Fibroblast of the aortic adventitia (primary cell): ENCODE measurements at regions not wholly inside any gene's neighbourhood (a gene's known extent, or its start where the extent isn't known, plus 50 kb on each side); places are given as distances from the start of the nearest gene placed in this dataset.

Experiments
- DNase-seq: peaks from one replicate; pipeline ENCODE4 v3.0.0-alpha.2; 2010; ENCODE audit warnings: low read depth
- H3K4me3 ChIP-seq: 2 replicates; pipeline ENCODE4 v1.5.1; 2011; ENCODE audit warnings: low read depth, mild to moderate bottlenecking, control low read depth, low read length, moderate library complexity
- CTCF ChIP-seq: IDR thresholded peaks from 2 replicates; pipeline ENCODE4 v1.5.1; 2011; ENCODE audit warnings: mild to moderate bottlenecking, low read length, control low read depth, inconsistent platforms; ENCODE audit not compliant: insufficient read depth

GRCh38 chr20:39851459-39851858 lies 837.6 kb downstream of the MAFB start:
- DNase-seq, result peak; percentile 65
- TF ChIP-seq CTCF, result no peak
- H3K4me3 ChIP-seq, result no peak overlapping the region

GRCh38 chr20:39850821-39851330 lies 838.2 kb downstream of the MAFB start:
- H3K4me3 ChIP-seq, result no peak overlapping the region
- no peak for DNase-seq
- no peak for TF ChIP-seq CTCF

GRCh38 chr20:39850246-39850645 lies 838.8 kb downstream of the MAFB start:
- no peak for TF ChIP-seq CTCF
- DNase-seq, result peak; percentile 23
- no peak overlapping the region for H3K4me3 ChIP-seq

- no peak overlapping the region for H3K4me3 ChIP-seq
- peak; percentile 93 for DNase-seq
- no peak for TF ChIP-seq CTCF
Observed at GRCh38 chr20:39849664-39850063, 839.4 kb downstream of the MAFB start.

- H3K4me3 ChIP-seq, result no peak overlapping the region
- no peak for DNase-seq
- TF ChIP-seq CTCF, result no peak
Observed at GRCh38 chr20:39849171-39849570, 839.9 kb downstream of the MAFB start.

GRCh38 chr20:39839399-39840119 lies 849.5 kb downstream of the MAFB start:
- no peak for DNase-seq

More at GRCh38 chr20:39839399-39840119, 849.5 kb downstream of the MAFB start:
- no peak for TF ChIP-seq CTCF
- H3K4me3 ChIP-seq, result no peak overlapping the region
